ENCODE measurements at regions not wholly inside any gene's neighbourhood (a gene's known extent, or its start where the extent isn't known, plus 50 kb on each side); places are given as distances from the start of the nearest gene placed in this dataset.

DNA sequence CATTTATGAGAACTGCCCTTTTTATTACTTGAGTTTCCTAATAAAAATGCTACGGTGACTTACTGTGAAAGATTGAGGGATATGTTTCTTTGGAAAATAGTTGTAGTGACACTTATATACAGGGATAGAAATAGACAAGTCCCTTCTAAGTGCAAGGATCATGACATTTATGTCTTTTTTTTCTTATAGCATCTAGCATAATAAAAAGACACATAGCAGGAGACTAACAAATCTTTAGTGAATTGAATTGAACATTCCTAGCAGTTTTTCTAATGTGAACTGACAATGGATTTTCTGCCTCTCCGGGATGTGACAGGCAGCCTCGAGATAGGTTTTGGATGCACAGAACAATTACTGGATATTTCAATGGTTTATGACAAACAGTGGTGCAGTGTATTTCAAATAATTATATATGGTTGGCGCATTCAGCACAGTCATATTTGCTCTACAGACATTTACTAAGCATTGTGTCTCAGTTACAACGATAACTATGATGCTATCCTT is 562.8 kb downstream of the ADCYAP1 start:
- no peaks in the 10 kb centered on the region for H3K27me3 ChIP-seq (ENCODE audit: insufficient read depth, low read length, poor library complexity)
- no peaks in the 10 kb centered on the region for H3K36me3 ChIP-seq (ENCODE audit: insufficient read depth, low read length)
- no peak overlapping the region for H2AFZ ChIP-seq (ENCODE audit: low read depth, low read length)
- TF ChIP-seq, protein P1, sequence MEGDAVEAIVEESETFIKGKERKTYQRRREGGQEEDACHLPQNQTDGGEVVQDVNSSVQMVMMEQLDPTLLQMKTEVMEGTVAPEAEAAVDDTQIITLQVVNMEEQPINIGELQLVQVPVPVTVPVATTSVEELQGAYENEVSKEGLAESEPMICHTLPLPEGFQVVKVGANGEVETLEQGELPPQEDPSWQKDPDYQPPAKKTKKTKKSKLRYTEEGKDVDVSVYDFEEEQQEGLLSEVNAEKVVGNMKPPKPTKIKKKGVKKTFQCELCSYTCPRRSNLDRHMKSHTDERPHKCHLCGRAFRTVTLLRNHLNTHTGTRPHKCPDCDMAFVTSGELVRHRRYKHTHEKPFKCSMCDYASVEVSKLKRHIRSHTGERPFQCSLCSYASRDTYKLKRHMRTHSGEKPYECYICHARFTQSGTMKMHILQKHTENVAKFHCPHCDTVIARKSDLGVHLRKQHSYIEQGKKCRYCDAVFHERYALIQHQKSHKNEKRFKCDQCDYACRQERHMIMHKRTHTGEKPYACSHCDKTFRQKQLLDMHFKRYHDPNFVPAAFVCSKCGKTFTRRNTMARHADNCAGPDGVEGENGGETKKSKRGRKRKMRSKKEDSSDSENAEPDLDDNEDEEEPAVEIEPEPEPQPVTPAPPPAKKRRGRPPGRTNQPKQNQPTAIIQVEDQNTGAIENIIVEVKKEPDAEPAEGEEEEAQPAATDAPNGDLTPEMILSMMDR (IDR thresholded peaks at IDR 0.05; ENCODE audit: borderline replicate concordance, extremely low read depth, low read length, poor library complexity, severe bottlenecking), result no peak
- no peak for TF ChIP-seq EZH2 (IDR thresholded peaks at IDR 0.05; ENCODE audit: borderline replicate concordance, low read depth, low read length, severe bottlenecking)
- no peak overlapping the region for H3K4me3 ChIP-seq (ENCODE audit: low read depth in 1 of 2, low read length in 2 of 2)
- no peak for DNase-seq
- no peaks in the 10 kb centered on the region for H3K79me2 ChIP-seq (ENCODE audit: insufficient read depth, low read length)
- no peak overlapping the region for H3K4me2 ChIP-seq (ENCODE audit: insufficient read depth, low read length)
- H3K4me1 ChIP-seq (ENCODE audit: insufficient read depth, low read length), result no peaks in the 10 kb centered on the region
- H3K27ac ChIP-seq (ENCODE audit: low read length), result no peak overlapping the region
- H3K9me3 ChIP-seq (ENCODE audit: insufficient read depth, low read length, severe bottlenecking), result no peaks in the 10 kb centered on the region
- no peak for ATAC-seq (ENCODE audit: insufficient read depth, low read depth)
- H4K20me1 ChIP-seq (ENCODE audit: insufficient read depth, low read length), result no peaks in the 10 kb centered on the region
- no peak overlapping the region for H3K9ac ChIP-seq (ENCODE audit: low read depth, low read length)

DNA sequence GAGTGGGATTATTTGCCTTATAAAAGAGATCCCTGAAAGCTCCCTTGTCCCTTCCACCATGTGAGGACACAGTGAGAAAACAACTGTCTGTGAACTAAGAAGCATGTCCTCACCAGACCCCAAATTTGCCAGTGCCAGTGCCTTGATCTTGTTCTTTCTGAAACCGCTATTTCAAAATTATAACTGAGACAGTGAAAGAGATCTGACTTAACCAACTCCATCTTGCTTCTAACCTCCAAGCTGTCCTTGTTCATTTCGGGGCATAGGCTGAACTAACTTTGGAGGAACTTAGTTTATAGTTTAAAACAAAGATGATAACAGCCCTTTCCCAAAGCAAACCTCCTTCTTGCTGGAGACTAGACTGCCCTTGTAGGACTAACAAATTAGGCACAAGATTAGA is 563.9 kb downstream of the ADCYAP1 start:
- no peaks in the 10 kb centered on the region for H3K36me3 ChIP-seq (ENCODE audit: insufficient read depth, low read length)
- no peak for TF ChIP-seq EZH2 (IDR thresholded peaks at IDR 0.05; ENCODE audit: borderline replicate concordance, low read depth, low read length, severe bottlenecking)
- TF ChIP-seq, protein P1 (IDR thresholded peaks at IDR 0.05; ENCODE audit: borderline replicate concordance, extremely low read depth, low read length, poor library complexity, severe bottlenecking), result no peak
- ATAC-seq (ENCODE audit: insufficient read depth, low read depth), result no peak

DNA sequence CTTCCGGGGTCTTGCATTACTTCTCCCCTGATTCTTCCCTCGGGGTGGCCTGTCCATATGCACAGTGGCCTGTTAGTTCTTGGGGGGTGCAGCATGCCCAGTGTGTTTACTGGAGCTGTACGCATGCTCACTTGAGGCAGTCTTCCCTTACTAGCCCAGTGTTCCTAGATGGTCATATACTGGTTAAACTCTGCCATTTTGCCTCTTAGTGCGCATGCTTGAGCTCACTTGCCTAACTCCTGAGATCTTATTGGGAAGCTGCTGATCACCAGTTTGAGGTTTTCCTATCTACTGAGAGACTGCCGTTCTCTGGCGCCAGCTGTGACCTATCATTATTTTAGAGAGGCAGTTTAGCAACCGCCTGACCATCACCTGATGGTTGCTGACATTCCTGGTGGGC is 571.2 kb downstream of the ADCYAP1 start:
- DNase-seq (no peak), ATAC-seq (ENCODE audit: insufficient read depth, low read depth) (no peak)
- no peaks in the 10 kb centered on the region for H3K9me3 ChIP-seq (ENCODE audit: insufficient read depth, low read length, severe bottlenecking)
- H3K36me3 ChIP-seq (ENCODE audit: insufficient read depth, low read length), result no peaks in the 10 kb centered on the region
- H2AFZ ChIP-seq (ENCODE audit: low read depth, low read length), result no peak overlapping the region
- peaks cover 2% of the 10 kb centered on the region for H3K27me3 ChIP-seq (ENCODE audit: insufficient read depth, low read length, poor library complexity)
- H4K20me1 ChIP-seq (ENCODE audit: insufficient read depth, low read length), result no peaks in the 10 kb centered on the region
- H3K9ac ChIP-seq (ENCODE audit: low read depth, low read length), result no peak overlapping the region
- no peak overlapping the region for H3K27ac ChIP-seq (ENCODE audit: low read length)
- no peak overlapping the region for H3K4me3 ChIP-seq (ENCODE audit: low read depth in 1 of 2, low read length in 2 of 2)
- no peaks in the 10 kb centered on the region for H3K79me2 ChIP-seq (ENCODE audit: insufficient read depth, low read length)
- no peak for TF ChIP-seq EZH2 (IDR thresholded peaks at IDR 0.05; ENCODE audit: borderline replicate concordance, low read depth, low read length, severe bottlenecking)
- TF ChIP-seq, protein P1 (IDR thresholded peaks at IDR 0.05; ENCODE audit: borderline replicate concordance, extremely low read depth, low read length, poor library complexity, severe bottlenecking), result no peak
- H3K4me1 ChIP-seq (ENCODE audit: insufficient read depth, low read length), result no peaks in the 10 kb centered on the region
- H3K4me2 ChIP-seq (ENCODE audit: insufficient read depth, low read length), result no peak overlapping the region

More for the DNA sequence above, 563.9 kb downstream of the ADCYAP1 start:
- Histone ChIP-seq H3K4me3 (ENCODE audit: low read depth in 1 of 2, low read length in 2 of 2) (no peak overlapping the region), H4K20me1 (ENCODE audit: insufficient read depth, low read length) (no peaks in the 10 kb centered on the region), H2AFZ (ENCODE audit: low read depth, low read length) (no peak overlapping the region), H3K27me3 (ENCODE audit: insufficient read depth, low read length, poor library complexity) (no peaks in the 10 kb centered on the region), H3K9me3 (ENCODE audit: insufficient read depth, low read length, severe bottlenecking) (no peaks in the 10 kb centered on the region), H3K9ac (ENCODE audit: low read depth, low read length) (no peak overlapping the region), H3K4me2 (ENCODE audit: insufficient read depth, low read length) (no peak overlapping the region), H3K4me1 (ENCODE audit: insufficient read depth, low read length) (no peaks in the 10 kb centered on the region), H3K27ac (ENCODE audit: low read length) (no peak overlapping the region), H3K79me2 (ENCODE audit: insufficient read depth, low read length) (no peaks in the 10 kb centered on the region)
- DNase-seq, result no peak

DNA sequence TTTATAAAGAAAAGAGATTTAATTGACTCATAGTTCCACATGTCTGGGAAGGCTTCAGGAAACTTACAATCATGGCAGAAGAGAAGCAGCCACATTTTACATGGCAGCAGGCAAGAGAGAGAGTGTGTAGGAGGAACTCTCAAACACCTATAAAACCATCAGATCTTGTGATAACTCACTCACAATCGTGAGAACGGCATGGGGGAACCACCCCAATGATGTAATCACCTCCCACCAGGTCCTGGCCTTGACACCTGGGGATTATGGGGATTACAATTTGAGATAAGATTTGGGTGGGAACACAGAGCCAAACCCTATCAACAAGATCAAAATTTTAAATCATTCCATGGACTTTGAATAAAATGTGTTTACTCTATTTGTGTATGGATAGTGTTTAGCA is 575.6 kb downstream of the ADCYAP1 start:
- TF ChIP-seq, protein P1 (IDR thresholded peaks at IDR 0.05; ENCODE audit: borderline replicate concordance, extremely low read depth, low read length, poor library complexity, severe bottlenecking), result no peak
- TF ChIP-seq EZH2 (IDR thresholded peaks at IDR 0.05; ENCODE audit: borderline replicate concordance, low read depth, low read length, severe bottlenecking), result no peak
- H3K79me2 ChIP-seq (ENCODE audit: insufficient read depth, low read length), result no peaks in the 10 kb centered on the region
- no peak overlapping the region for H3K4me2 ChIP-seq (ENCODE audit: insufficient read depth, low read length)

More for the DNA sequence above, 575.6 kb downstream of the ADCYAP1 start:
- H3K27ac ChIP-seq (ENCODE audit: low read length), result no peak overlapping the region
- H3K27me3 ChIP-seq (ENCODE audit: insufficient read depth, low read length, poor library complexity), result no peaks in the 10 kb centered on the region
- no peaks in the 10 kb centered on the region for H3K9me3 ChIP-seq (ENCODE audit: insufficient read depth, low read length, severe bottlenecking)
- no peaks in the 10 kb centered on the region for H4K20me1 ChIP-seq (ENCODE audit: insufficient read depth, low read length)
- ATAC-seq (ENCODE audit: insufficient read depth, low read depth), result no peak
- DNase-seq, result no peak
- no peak overlapping the region for H3K9ac ChIP-seq (ENCODE audit: low read depth, low read length)
- H3K4me3 ChIP-seq (ENCODE audit: low read depth in 1 of 2, low read length in 2 of 2), result no peak overlapping the region
- H3K4me1 ChIP-seq (ENCODE audit: insufficient read depth, low read length), result no peaks in the 10 kb centered on the region
- no peak overlapping the region for H2AFZ ChIP-seq (ENCODE audit: low read depth, low read length)
- no peaks in the 10 kb centered on the region for H3K36me3 ChIP-seq (ENCODE audit: insufficient read depth, low read length)

All from DND-41 (cell line).